Glutamatergic neuron (in vitro differentiated cells): ENCODE measurements at regions not wholly inside any gene's neighbourhood (a gene's known extent, or its start where the extent isn't known, plus 50 kb on each side); places are given as distances from the start of the nearest gene placed in this dataset.

Experiments
- DNase-seq: peaks from one replicate; pipeline ENCODE4 v3.0.0; 2022
- H3K27ac Mint-ChIP-seq: one replicate; pipeline ENCODE4 v1.8.0; 2020; ENCODE audit warnings: mild to moderate bottlenecking, mixed read lengths, inconsistent platforms; ENCODE audit not compliant: unreplicated experiment
- H3K27me3 Mint-ChIP-seq: one replicate; pipeline ENCODE4 v1.8.0; 2020; ENCODE audit warnings: mild to moderate bottlenecking, moderate library complexity, mixed read lengths, inconsistent platforms; ENCODE audit not compliant: unreplicated experiment
- H3K36me3 Mint-ChIP-seq: one replicate; pipeline ENCODE4 v1.8.0; 2020; ENCODE audit warnings: mild to moderate bottlenecking, mixed read lengths, inconsistent platforms; ENCODE audit not compliant: unreplicated experiment
- H3K4me1 Mint-ChIP-seq: one replicate; pipeline ENCODE4 v1.8.0; 2020; ENCODE audit warnings: mild to moderate bottlenecking, low read depth, mixed read lengths, inconsistent platforms; ENCODE audit not compliant: unreplicated experiment
- H3K4me3 Mint-ChIP-seq: one replicate; pipeline ENCODE4 v1.8.0; 2020; ENCODE audit warnings: mild to moderate bottlenecking, mixed read lengths, inconsistent platforms; ENCODE audit not compliant: unreplicated experiment
- H3K9me3 Mint-ChIP-seq: one replicate; pipeline ENCODE4 v1.8.0; 2020; ENCODE audit warnings: mild to moderate bottlenecking, moderate library complexity, mixed read lengths, inconsistent platforms; ENCODE audit not compliant: unreplicated experiment
- TF ChIP-seq, protein P1 (sequence below): fragments of 200-600 bp; sonication (generic); IDR thresholded peaks from one replicate; pipeline ENCODE4 v1.5.0; 2021; ENCODE audit not compliant: partially characterized antibody, unreplicated experiment

GRCh38 chr9:108138516-108138915, 648.9 kb upstream of the KLF4 start:
- Mint-ChIP-seq H3K36me3 (no peaks in the 10 kb centered on the region), H3K4me3 (no peak overlapping the region), H3K27me3 (no peaks in the 10 kb centered on the region), H3K27ac (no peak overlapping the region), H3K4me1 (peaks cover 4% of the 10 kb centered on the region), H3K9me3 (no peaks in the 10 kb centered on the region)
- no peak for DNase-seq
- TF ChIP-seq, protein P1, sequence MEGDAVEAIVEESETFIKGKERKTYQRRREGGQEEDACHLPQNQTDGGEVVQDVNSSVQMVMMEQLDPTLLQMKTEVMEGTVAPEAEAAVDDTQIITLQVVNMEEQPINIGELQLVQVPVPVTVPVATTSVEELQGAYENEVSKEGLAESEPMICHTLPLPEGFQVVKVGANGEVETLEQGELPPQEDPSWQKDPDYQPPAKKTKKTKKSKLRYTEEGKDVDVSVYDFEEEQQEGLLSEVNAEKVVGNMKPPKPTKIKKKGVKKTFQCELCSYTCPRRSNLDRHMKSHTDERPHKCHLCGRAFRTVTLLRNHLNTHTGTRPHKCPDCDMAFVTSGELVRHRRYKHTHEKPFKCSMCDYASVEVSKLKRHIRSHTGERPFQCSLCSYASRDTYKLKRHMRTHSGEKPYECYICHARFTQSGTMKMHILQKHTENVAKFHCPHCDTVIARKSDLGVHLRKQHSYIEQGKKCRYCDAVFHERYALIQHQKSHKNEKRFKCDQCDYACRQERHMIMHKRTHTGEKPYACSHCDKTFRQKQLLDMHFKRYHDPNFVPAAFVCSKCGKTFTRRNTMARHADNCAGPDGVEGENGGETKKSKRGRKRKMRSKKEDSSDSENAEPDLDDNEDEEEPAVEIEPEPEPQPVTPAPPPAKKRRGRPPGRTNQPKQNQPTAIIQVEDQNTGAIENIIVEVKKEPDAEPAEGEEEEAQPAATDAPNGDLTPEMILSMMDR: no peak

DNA sequence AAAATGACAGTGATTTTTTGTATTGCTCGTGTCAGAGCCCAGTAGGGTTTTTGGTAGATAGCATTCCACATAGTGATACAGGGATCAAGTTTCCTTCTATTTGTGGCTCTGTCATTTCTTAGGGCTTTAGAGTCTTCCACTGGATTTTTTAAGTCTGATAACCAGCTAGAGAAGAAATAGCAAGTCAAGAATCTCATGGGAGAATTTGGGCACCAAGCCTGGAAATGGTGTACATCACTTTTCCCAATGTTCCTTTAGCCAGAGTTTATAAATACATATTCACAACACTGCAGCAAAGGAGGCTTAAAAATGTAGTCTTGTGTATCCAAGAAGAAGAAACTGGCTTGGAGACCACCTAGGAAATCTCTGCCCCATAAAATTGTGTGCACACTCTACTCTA, 647.1 kb upstream of the KLF4 start:
- Mint-ChIP-seq H3K27me3 (no peaks in the 10 kb centered on the region), H3K4me1 (no peaks in the 10 kb centered on the region), H3K36me3 (no peaks in the 10 kb centered on the region), H3K27ac (no peak overlapping the region), H3K4me3 (no peak overlapping the region), H3K9me3 (no peaks in the 10 kb centered on the region)
- DNase-seq: no peak
- TF ChIP-seq, protein P1: no peak

DNA sequence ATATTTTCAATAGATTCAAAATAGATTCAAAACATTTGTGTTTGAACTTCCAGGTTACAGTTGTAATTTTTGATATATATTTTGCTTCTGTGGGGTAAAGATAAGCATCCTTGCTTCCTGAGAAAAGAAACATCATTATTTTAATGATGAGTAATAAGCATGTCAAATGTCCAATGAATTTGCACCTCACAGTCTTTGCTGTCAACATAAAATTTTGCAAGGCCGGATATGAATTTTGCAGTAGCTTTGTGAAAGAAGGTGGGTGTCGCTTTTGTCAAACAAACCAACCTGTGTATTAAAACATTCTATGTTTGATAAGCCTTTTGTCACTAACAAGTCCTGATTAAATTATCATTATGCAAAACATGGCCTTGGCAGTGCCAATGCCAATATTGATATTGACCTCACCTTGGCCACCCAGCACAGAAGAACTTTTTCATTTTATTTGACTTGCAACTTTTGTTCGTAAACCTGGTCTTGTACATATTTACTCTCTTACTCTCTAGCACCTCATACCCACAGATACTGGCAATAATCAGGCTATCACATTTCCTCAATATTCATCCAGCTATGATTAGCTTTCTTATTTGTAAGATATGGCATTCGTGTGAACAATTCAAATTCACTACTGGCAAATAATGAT, 645.0 kb upstream of the KLF4 start:
- no peak for DNase-seq
- Mint-ChIP-seq H3K4me1 (peaks cover 4% of the 10 kb centered on the region), H3K4me3 (no peak overlapping the region), H3K9me3 (no peaks in the 10 kb centered on the region), H3K36me3 (no peaks in the 10 kb centered on the region), H3K27ac (no peak overlapping the region), H3K27me3 (no peaks in the 10 kb centered on the region)
- TF ChIP-seq, protein P1: no peak

DNA sequence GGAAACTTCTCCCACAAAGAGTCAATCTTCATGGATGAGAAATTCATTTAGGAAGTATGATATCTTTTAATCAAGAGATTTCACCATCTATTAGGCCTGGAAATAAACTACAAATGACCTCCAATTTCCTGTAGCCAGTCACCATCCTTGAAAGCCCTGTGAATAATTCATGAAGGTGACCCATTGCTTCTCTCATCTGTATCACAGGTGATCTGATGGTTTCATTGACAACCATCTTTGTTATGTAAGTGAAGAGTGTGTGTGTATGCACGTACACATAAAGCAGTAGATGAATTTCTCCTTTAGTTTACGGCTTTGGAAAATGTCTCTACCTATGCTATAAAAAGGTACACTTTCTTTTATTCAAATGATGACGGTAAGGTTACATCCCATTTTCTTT, 644.1 kb upstream of the KLF4 start:
- Mint-ChIP-seq H3K9me3 (no peaks in the 10 kb centered on the region), H3K27me3 (no peaks in the 10 kb centered on the region), H3K36me3 (no peaks in the 10 kb centered on the region), H3K4me1 (peaks cover 4% of the 10 kb centered on the region), H3K27ac (no peak overlapping the region), H3K4me3 (no peak overlapping the region)
- TF ChIP-seq, protein P1: no peak
- DNase-seq: no peak

GRCh38 chr9:108133101-108133500, 643.5 kb upstream of the KLF4 start:
- no peaks in the 10 kb centered on the region for H3K36me3 Mint-ChIP-seq
- no peak overlapping the region for H3K4me3 Mint-ChIP-seq
- no peak overlapping the region for H3K27ac Mint-ChIP-seq
- H3K27me3 Mint-ChIP-seq: no peaks in the 10 kb centered on the region
- peaks cover 4% of the 10 kb centered on the region for H3K4me1 Mint-ChIP-seq
- DNase-seq: no peak
- TF ChIP-seq, protein P1: no peak
- H3K9me3 Mint-ChIP-seq: no peaks in the 10 kb centered on the region
